Ishikawa (cell line): ENCODE measurements at regions not wholly inside any gene's neighbourhood (a gene's known extent, or its start where the extent isn't known, plus 50 kb on each side); places are given as distances from the start of the nearest gene placed in this dataset.

Source experiments
- CEBPB ChIP-seq: IDR thresholded peaks from 2 replicates; pipeline ENCODE4 v1.6.1; 2012
- CREB1 ChIP-seq: IDR thresholded peaks from 2 replicates; pipeline ENCODE4 v1.6.1; 2012; ENCODE audit warnings: low read depth
- EGR1 ChIP-seq: IDR thresholded peaks from 2 replicates; pipeline ENCODE4 v1.6.1; 2012
- EP300 ChIP-seq: IDR thresholded peaks from 2 replicates; pipeline ENCODE4 v1.6.1; 2012; ENCODE audit warnings: borderline replicate concordance
- FOXM1 ChIP-seq: IDR thresholded peaks from 2 replicates; pipeline ENCODE4 v1.6.1; 2012; ENCODE audit warnings: low read depth, borderline replicate concordance
- MAX ChIP-seq: IDR thresholded peaks from 2 replicates; pipeline ENCODE4 v1.6.1; 2012
- NFIC ChIP-seq: IDR thresholded peaks from 2 replicates; pipeline ENCODE4 v1.6.1; 2012
- RAD21 ChIP-seq: IDR thresholded peaks from 2 replicates; pipeline ENCODE4 v1.6.1; 2012; ENCODE audit warnings: low read depth
- REST ChIP-seq: IDR thresholded peaks from 2 replicates; pipeline ENCODE4 v1.6.1; 2012; ENCODE audit warnings: low read depth, mild to moderate bottlenecking
- TAF1 ChIP-seq: IDR thresholded peaks from 2 replicates; pipeline ENCODE4 v1.6.1; 2012; ENCODE audit warnings: low read depth, mild to moderate bottlenecking
- TCF12 ChIP-seq: IDR thresholded peaks from 2 replicates; pipeline ENCODE4 v1.6.1; 2012; ENCODE audit warnings: low read depth
- TEAD4 ChIP-seq: IDR thresholded peaks from 2 replicates; pipeline ENCODE4 v1.6.1; 2012
- USF1 ChIP-seq: IDR thresholded peaks from 2 replicates; pipeline ENCODE4 v1.6.1; 2012
- YY1 ChIP-seq: IDR thresholded peaks from 2 replicates; pipeline ENCODE4 v1.6.1; 2012; ENCODE audit warnings: low read depth
- ZBTB7A ChIP-seq: IDR thresholded peaks from 2 replicates; pipeline ENCODE4 v1.6.1; 2012; ENCODE audit warnings: low read depth

GRCh38 chr12:59847127-59847526, 251.3 kb downstream of the SLC16A7 start:
- TF ChIP-seq TCF12 (no peak), MAX (no peak), CEBPB (no peak), TAF1 (no peak), USF1 (no peak), YY1 (no peak), EGR1 (no peak), ZBTB7A (no peak), RAD21 (no peak), EP300 (no peak), FOXM1 (no peak), CREB1 (no peak), TEAD4 (no peak), REST (no peak), NFIC (no peak)

GRCh38 chr12:59850268-59850667, 254.4 kb downstream of the SLC16A7 start:
- TF ChIP-seq FOXM1 (no peak), CREB1 (no peak), NFIC (no peak), MAX (no peak), ZBTB7A (no peak), RAD21 (no peak), EP300 (no peak), TCF12 (no peak), CEBPB (no peak), YY1 (no peak), USF1 (no peak)

GRCh38 chr12:59858508-59859170, 262.8 kb downstream of the SLC16A7 start:
- TF ChIP-seq YY1 (no peak), MAX (no peak), ZBTB7A (no peak), CREB1 (no peak), REST (no peak), TEAD4 (no peak), EGR1 (no peak), TCF12 (no peak), CEBPB (no peak), EP300 (no peak), TAF1 (no peak), NFIC (no peak), FOXM1 (no peak), USF1 (no peak)

GRCh38 chr12:59859171-59859510, 263.3 kb downstream of the SLC16A7 start:
- no peak for TF ChIP-seq MAX
- no peak for TF ChIP-seq EP300
- no peak for TF ChIP-seq CREB1
- no peak for TF ChIP-seq TAF1
- TF ChIP-seq USF1 = no peak
- TF ChIP-seq NFIC = no peak
- TF ChIP-seq CEBPB = no peak
- TF ChIP-seq TCF12 = no peak
- no peak for TF ChIP-seq RAD21
- no peak for TF ChIP-seq REST
- TF ChIP-seq FOXM1 = no peak
- TF ChIP-seq TEAD4 = no peak
- no peak for TF ChIP-seq YY1
- TF ChIP-seq ZBTB7A = no peak
